GM08714 (cell line): ENCODE measurements at regions not wholly inside any gene's neighbourhood (a gene's known extent, or its start where the extent isn't known, plus 50 kb on each side); places are given as distances from the start of the nearest gene placed in this dataset.

ENCODE experiments used
- H3K4me3 ChIP-seq: fragments of 200-500 bp; sonication (Bioruptor generic); 2 replicates; pipeline ENCODE4 v1.5.1; 2014; ENCODE audit warnings: mild to moderate bottlenecking, low read length, inconsistent platforms
- ZNF274 ChIP-seq: IDR thresholded peaks from 2 replicates; pipeline ENCODE4 v1.6.1; 2012; ENCODE audit warnings: mild to moderate bottlenecking, low read depth, low read length

DNA sequence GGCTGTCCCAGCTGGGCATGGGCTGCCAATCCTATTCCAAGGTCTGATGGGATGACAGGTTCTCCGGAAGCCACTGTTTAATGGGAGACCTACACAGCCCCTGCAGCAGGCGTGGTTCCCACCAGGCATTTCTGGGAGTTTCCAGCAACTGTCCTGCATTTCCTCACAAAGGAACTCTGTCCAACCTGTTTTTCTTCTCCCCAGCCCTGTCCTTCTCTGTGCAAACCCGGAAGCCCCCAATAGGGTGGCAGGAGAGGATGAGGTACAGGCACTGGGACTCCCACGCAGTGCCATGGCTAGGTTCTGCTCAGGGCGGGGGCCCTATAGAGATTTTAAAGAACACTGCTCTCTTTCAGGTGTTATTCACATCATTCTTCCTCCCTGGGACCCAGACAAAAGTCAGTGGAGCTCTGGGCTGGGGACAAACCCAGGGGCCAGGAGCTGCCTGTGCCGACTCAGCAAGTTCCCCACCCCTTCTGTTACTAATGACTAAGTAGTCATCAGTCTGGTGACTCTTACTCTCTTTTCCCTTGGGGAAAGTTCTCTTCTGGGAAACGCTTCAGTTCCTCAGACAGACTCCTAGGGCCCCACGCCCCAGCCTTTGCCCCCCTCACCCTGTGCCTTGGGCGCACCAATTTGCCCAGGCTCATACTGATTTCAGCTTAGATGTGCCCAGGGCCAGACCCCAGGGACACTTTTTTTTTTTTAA is 97.7 kb downstream of the CD47 start:
- H3K4me3 ChIP-seq = no peak overlapping the region
- TF ChIP-seq ZNF274 = no peak

GRCh38 chr3:107990926-107991325 is 99.9 kb downstream of the CD47 start:
- TF ChIP-seq ZNF274 = no peak
- H3K4me3 ChIP-seq = no peak overlapping the region

DNA sequence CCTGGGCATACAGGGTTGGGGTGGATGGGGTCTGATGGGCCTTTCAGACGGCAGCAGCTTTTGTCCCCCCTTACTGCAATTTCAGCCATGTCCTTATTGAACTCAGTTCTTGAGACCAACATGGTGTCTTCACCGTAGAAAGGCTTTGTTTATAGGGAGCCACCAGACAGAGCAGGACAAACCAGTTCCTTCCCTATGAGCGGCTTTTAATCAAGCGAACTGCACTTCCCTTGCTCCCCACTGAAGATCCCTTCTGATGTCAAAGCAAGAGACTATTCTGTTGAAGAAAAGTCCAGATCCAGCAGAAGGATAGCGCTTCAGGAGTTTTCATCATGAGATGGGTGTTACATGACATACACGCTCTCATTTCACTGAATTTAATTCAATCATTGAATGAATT is 100.4 kb downstream of the CD47 start:
- H3K4me3 ChIP-seq = no peak overlapping the region
- TF ChIP-seq ZNF274 = no peak

DNA sequence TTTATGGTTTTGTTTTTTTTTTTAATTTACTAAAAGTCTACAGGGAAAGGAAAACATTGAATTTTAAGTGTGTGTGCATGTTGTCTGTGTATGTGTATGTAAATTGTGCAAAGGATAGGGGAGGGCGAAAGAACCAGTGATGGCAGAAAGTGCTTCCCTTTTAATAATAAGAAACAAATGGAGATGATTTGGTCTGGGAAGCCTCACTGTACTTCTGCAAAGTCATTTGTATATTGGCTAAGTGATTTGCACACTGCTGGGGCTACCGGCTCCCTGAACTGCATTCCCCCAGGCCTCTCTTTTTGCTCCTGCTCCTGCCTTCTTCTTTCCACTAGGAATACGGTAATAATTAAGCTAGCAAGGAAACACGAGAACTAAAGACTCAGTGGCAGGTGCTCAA is 101.2 kb downstream of the CD47 start:
- no peak overlapping the region for H3K4me3 ChIP-seq
- no peak for TF ChIP-seq ZNF274

DNA sequence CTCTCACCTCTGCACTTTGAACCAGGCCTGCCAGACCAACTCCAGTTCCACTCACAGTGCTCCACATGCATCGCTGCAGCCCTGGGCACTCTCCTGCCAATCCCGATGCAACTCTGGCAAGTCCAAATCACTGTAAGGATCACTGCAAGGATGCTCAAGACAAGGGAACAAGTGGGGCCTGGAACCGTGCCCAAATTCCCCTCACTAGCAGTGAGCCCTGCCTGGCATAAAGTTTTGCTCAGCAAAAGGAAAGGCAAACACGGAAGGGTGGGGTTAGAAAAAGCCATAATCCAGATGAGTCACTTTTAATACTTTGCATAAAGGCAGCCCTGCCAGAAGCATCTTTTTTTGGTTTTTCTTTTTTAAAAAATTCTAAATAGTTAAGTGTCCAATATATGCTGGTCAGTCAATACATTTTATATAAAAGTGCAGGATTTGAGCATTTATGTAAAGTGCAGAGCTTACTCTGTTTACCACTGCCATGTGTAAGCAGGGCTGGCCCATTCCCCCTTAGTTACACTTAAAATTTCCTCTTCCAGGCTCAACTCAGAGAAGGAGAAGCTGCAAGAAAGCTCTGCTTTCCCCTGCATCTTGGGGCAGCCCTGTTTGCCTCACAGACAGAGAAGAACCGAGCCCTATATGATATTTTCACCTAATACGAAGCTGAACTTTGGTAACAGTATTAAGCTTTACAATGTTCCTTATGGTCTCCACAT is 102.2 kb downstream of the CD47 start:
- no peak overlapping the region for H3K4me3 ChIP-seq
- no peak for TF ChIP-seq ZNF274

GRCh38 chr3:107987036-107987939 is 103.5 kb downstream of the CD47 start:
- no peak overlapping the region for H3K4me3 ChIP-seq
- no peak for TF ChIP-seq ZNF274

GRCh38 chr3:107986505-107986904 is 104.3 kb downstream of the CD47 start:
- TF ChIP-seq ZNF274 = no peak
- no peak overlapping the region for H3K4me3 ChIP-seq

GRCh38 chr3:107985496-107985895 is 105.3 kb downstream of the CD47 start:
- H3K4me3 ChIP-seq = no peak overlapping the region
- no peak for TF ChIP-seq ZNF274

DNA sequence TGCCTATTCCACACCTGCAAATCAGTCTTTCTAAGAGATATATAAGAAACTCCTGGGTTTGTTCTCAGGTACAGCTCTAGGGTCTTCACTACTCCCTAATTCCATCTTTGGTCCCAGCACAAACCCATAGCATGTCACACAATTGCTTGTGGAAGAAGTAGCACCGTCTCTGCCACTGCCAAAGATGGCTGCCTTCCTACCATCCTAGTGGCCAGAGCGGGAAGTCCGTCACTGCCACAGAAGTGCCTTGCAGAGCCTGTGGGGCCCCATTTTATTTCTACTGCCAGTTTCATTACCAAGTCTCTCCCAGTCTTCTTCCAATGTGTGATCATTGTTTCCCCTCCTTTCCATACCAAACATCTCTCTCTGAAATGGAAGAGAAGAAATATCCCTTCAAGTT is 107.6 kb downstream of the CD47 start:
- no peak overlapping the region for H3K4me3 ChIP-seq
- no peak for TF ChIP-seq ZNF274

DNA sequence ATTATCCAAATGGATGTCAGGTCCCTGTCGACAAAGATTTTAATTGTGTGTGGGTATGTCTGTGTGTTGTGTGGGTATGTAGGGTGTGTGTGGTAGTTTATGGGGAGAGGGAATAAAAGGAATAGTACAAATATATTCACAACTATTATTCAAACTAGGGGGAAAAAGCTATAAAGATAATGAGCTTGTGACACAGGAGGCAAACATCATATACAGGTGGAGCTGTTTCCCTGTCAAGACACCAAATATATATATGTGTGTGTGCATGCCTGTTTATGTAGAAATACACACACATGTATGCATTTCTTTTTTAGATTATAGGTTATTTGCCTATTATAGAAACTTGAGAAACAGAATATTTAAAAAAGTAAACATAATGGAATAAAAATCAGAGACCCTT is 108.7 kb downstream of the CD47 start:
- no peak overlapping the region for H3K4me3 ChIP-seq
- no peak for TF ChIP-seq ZNF274

- H3K4me3 ChIP-seq = no peak overlapping the region
- TF ChIP-seq ZNF274 = no peak
Measured at GRCh38 chr3:107981471-107982111, 109.2 kb downstream of the CD47 start.

GRCh38 chr3:107979538-107979937 is 111.3 kb downstream of the CD47 start:
- H3K4me3 ChIP-seq = no peak overlapping the region
- no peak for TF ChIP-seq ZNF274

- no peak overlapping the region for H3K4me3 ChIP-seq
- no peak for TF ChIP-seq ZNF274
Measured at GRCh38 chr3:107978131-107979055, 112.4 kb downstream of the CD47 start.
